Activated CD4-positive, alpha-beta memory T cell treated with anti-CD3 and anti-CD28 coated beads for 36 hours (primary cell): ENCODE measurements at regions not wholly inside any gene's neighbourhood (a gene's known extent, or its start where the extent isn't known, plus 50 kb on each side); places are given as distances from the start of the nearest gene placed in this dataset.

Source experiments
- CTCF ChIA-PET: fragments of 350-600 bp; sonication (Branson Sonifier 250); formaldehyde crosslinking; loops from one replicate; lab custom pipeline; 2021; ENCODE audit warnings: antibody characterized with exemption, inconsistent platforms; lab: Charles Lee
- POLR2A ChIA-PET: fragments of 350-600 bp; sonication (Branson Sonifier 250); formaldehyde crosslinking; loops from one replicate; lab custom pipeline; 2021; ENCODE audit warnings: antibody characterized with exemption; lab: Charles Lee
- DNase-seq: peaks from one replicate; pipeline ENCODE4 v3.0.0-alpha.2; 2020
- H3K27ac Mint-ChIP-seq: one replicate; pipeline ENCODE4 v1.8.0; 2021; ENCODE audit warnings: mixed read lengths
- H3K27me3 Mint-ChIP-seq: one replicate; pipeline ENCODE4 v1.8.0; 2021; ENCODE audit warnings: mixed read lengths
- H3K36me3 Mint-ChIP-seq: one replicate; pipeline ENCODE4 v1.8.0; 2021; ENCODE audit warnings: mixed read lengths
- H3K4me1 Mint-ChIP-seq: one replicate; pipeline ENCODE4 v1.8.0; 2021; ENCODE audit warnings: low read depth, mixed read lengths
- H3K4me3 Mint-ChIP-seq: one replicate; pipeline ENCODE4 v1.8.0; 2021; ENCODE audit warnings: mild to moderate bottlenecking, mixed read lengths
- H3K9me3 Mint-ChIP-seq: one replicate; pipeline ENCODE4 v1.8.0; 2021; ENCODE audit warnings: mixed read lengths
- intact Hi-C: fragments of 100-400 bp; cut with micrococcal nuclease; formaldehyde crosslinking; loops from one replicate; pipeline ENCODE4 v1.15.1; 2023

DNA sequence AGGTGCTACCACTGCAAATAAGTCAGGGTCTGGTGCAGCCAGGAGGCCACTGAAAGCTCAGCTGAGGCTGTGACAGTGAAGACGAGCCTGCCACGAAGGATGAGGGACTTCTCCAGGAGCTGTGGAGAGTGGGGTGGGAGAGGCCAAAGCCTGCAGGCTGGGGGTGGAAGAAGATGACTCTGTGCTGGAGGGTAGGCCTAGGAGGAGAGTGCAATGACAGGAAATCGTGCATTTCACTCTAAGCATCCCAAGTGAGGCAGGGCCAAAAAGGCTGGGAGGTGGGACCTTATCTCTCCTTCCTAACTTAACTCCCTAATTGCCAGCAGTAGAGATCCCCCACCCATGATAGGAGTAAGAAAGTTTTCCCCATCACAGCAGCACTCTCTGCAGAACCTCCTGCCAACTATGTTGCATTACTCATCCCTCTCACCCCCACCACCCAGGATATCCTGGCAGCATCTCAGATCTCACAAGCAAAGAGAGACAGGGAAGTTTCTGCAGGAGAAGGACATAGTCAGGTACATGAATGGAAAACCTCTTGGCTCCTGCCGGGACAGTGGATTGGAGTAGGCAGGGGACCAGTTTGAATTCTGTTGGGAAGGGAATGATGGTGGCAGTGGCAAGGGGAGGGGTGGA lies 466.2 kb downstream of the CDH26 start:
- Mint-ChIP-seq H3K36me3 (no peaks in the 10 kb centered on the region), H3K27ac (no peak overlapping the region), H3K4me3 (no peak overlapping the region), H3K4me1 (no peaks in the 10 kb centered on the region), H3K27me3 (peaks cover 1% of the 10 kb centered on the region), H3K9me3 (no peaks in the 10 kb centered on the region)
- ChIA-PET CTCF (no interaction called here), POLR2A (no interaction called here)
- no peak for DNase-seq
- intact Hi-C loops = no loop called here

DNA sequence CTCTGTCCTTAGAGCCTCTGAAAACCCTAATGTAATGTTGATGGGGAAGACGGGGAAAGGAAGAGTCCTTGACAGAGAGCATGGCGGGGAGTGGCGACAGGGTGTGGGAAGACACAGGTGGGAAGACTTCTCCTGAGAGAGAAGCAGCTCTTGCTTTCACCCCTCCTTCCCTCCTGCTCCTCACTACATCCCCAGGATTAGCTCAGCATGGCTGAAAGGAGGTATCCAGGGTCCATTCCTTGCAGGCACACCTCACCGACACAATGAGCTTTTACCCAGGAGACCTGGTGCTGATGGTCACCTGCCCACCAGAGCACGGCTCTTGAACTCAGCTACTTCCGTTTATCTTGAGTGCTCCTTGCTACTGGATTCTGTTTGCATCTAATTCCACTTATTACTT lies 469.3 kb downstream of the CDH26 start:
- Mint-ChIP-seq H3K27me3 (peaks cover 1% of the 10 kb centered on the region), H3K4me1 (no peaks in the 10 kb centered on the region), H3K9me3 (no peaks in the 10 kb centered on the region), H3K36me3 (no peaks in the 10 kb centered on the region), H3K27ac (no peak overlapping the region), H3K4me3 (no peak overlapping the region)
- ChIA-PET CTCF (no interaction called here), POLR2A (no interaction called here)
- intact Hi-C loops = no loop called here
- no peak for DNase-seq

- CTCF ChIA-PET = no interaction called here
- no peak overlapping the region for H3K27ac Mint-ChIP-seq
- no peak for DNase-seq
Measured at GRCh38 chr20:60428651-60429050, 470.4 kb downstream of the CDH26 start.

GRCh38 chr20:60430516-60431001 lies 472.3 kb downstream of the CDH26 start:
- ChIA-PET CTCF (no interaction called here), POLR2A (no interaction called here)
- H3K9me3 Mint-ChIP-seq = no peaks in the 10 kb centered on the region
- no peak overlapping the region for H3K4me3 Mint-ChIP-seq
- H3K36me3 Mint-ChIP-seq = no peaks in the 10 kb centered on the region
- DNase-seq = no peak
- no peak overlapping the region for H3K27ac Mint-ChIP-seq
- intact Hi-C loops = no loop called here
- H3K27me3 Mint-ChIP-seq = peaks cover 1% of the 10 kb centered on the region
- no peaks in the 10 kb centered on the region for H3K4me1 Mint-ChIP-seq

More at GRCh38 chr20:60428651-60429050, 470.4 kb downstream of the CDH26 start:
- H3K9me3 Mint-ChIP-seq = no peaks in the 10 kb centered on the region
- no peak overlapping the region for H3K4me3 Mint-ChIP-seq
- POLR2A ChIA-PET = no interaction called here
- no peaks in the 10 kb centered on the region for H3K4me1 Mint-ChIP-seq
- H3K36me3 Mint-ChIP-seq = no peaks in the 10 kb centered on the region
- H3K27me3 Mint-ChIP-seq = peaks cover 1% of the 10 kb centered on the region
- intact Hi-C loops = no loop called here

DNA sequence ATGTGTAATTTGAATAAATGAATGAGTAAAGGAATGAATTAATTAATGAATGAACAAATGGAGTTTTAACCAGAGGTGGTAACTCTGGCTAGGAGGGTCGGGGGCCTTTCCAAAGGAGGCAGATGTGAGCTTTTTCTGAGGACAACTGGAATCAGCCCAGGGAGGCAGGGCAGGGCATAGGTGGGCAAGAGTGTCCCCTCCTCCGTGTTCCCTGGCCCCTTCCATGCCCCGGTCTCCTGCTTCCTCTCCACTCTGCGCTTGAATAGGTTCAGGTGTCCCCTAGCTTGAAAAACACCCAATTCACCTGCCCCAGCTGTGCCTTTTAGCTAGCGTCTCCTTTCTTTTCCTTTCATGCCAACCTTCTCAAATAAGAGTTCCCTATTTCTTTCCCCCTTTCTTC lies 473.1 kb downstream of the CDH26 start:
- no peaks in the 10 kb centered on the region for H3K4me1 Mint-ChIP-seq
- intact Hi-C loops = no loop called here
- H3K27ac Mint-ChIP-seq = no peak overlapping the region
- ChIA-PET POLR2A (no interaction called here), CTCF (no interaction called here)
- no peak overlapping the region for H3K4me3 Mint-ChIP-seq
- no peaks in the 10 kb centered on the region for H3K36me3 Mint-ChIP-seq
- H3K9me3 Mint-ChIP-seq = no peaks in the 10 kb centered on the region
- no peak for DNase-seq
- no peaks in the 10 kb centered on the region for H3K27me3 Mint-ChIP-seq

DNA sequence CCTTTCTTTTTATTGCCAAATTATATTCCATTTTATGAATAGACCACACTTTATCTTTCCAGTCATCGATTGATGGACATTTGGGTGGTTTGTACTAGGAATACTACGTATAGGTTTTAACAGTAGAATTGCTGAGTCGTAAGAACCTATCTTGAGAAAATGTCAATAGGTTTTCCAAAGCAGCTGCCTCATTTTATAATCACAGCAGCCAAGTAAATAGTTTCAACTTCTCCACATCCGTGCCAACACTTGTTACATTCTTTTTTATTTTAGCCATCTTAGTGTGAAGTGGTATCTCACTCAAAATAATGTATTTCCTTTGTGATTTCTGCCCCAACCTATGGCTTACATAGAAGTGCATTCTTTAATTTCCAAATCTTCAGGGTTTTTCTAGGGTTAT lies 479.2 kb downstream of the CDH26 start:
- DNase-seq = no peak
- Mint-ChIP-seq H3K9me3 (peaks cover 8% of the 10 kb centered on the region), H3K36me3 (no peaks in the 10 kb centered on the region), H3K27ac (no peak overlapping the region), H3K4me1 (no peaks in the 10 kb centered on the region), H3K27me3 (no peaks in the 10 kb centered on the region), H3K4me3 (no peak overlapping the region)
- POLR2A ChIA-PET = no interaction called here
- CTCF ChIA-PET = no interaction called here
- intact Hi-C loops = no loop called here

DNA sequence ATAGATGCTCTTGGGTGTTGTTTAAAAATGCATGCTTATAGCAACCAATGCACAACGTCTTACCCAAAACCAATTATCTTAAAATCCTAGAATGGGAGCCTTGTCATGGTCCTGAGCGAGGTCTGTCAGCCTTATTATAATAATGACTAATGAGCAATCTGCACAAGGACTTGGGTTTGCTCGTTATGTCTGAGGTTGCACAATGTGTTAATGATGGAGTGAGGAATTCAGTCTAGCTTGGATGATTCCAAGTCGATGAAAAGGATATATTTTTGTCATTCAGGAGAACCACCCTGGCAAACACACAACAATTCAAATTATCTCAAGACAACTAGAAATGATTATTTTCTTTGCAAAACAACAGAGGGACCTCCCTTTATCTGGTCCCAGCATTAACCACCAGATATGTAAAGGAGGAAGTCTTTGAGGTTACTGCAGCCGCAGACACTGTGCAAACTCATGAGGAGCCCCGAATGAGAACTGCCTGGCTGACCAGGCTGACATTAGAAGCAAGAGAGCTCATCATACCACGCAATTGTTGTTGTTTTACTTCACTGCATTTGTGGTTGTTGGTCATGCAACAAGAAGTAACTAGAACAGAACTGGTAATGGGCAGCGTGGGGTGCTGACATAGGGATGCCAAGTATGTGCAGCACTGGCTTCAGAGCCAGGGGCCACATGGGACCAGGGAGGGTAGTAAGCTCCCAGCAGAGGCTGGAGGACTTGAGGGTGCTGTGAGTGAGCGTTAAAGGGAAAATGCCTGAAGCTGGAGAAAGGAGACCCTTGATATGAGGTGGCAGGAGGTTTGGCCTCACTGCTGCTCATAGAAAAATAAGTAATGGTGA lies 488.3 kb downstream of the CDH26 start:
- ChIA-PET POLR2A (no interaction called here), CTCF (no interaction called here)
- Mint-ChIP-seq H3K27me3 (peaks cover 6% of the 10 kb centered on the region), H3K36me3 (no peaks in the 10 kb centered on the region), H3K4me1 (peaks cover 3% of the 10 kb centered on the region), H3K4me3 (no peak overlapping the region), H3K27ac (no peak overlapping the region), H3K9me3 (no peaks in the 10 kb centered on the region)
- intact Hi-C loops = no loop called here
- no peak for DNase-seq

GRCh38 chr20:60447703-60448102 lies 489.5 kb downstream of the CDH26 start:
- ChIA-PET POLR2A (no interaction called here), CTCF (no interaction called here)
- Mint-ChIP-seq H3K27ac (no peak overlapping the region), H3K36me3 (no peaks in the 10 kb centered on the region), H3K9me3 (no peaks in the 10 kb centered on the region), H3K4me3 (no peak overlapping the region), H3K27me3 (peaks cover 6% of the 10 kb centered on the region), H3K4me1 (peaks cover 3% of the 10 kb centered on the region)
- intact Hi-C loops = no loop called here
- DNase-seq = no peak

- Mint-ChIP-seq H3K9me3 (no peaks in the 10 kb centered on the region), H3K27ac (no peak overlapping the region), H3K4me1 (no peaks in the 10 kb centered on the region), H3K36me3 (no peaks in the 10 kb centered on the region), H3K4me3 (no peak overlapping the region), H3K27me3 (peaks cover 3% of the 10 kb centered on the region)
- DNase-seq = no peak
- intact Hi-C loops = no loop called here
- POLR2A ChIA-PET = no interaction called here
- CTCF ChIA-PET = no interaction called here
Measured at GRCh38 chr20:60453388-60454246, 495.4 kb downstream of the CDH26 start.

DNA sequence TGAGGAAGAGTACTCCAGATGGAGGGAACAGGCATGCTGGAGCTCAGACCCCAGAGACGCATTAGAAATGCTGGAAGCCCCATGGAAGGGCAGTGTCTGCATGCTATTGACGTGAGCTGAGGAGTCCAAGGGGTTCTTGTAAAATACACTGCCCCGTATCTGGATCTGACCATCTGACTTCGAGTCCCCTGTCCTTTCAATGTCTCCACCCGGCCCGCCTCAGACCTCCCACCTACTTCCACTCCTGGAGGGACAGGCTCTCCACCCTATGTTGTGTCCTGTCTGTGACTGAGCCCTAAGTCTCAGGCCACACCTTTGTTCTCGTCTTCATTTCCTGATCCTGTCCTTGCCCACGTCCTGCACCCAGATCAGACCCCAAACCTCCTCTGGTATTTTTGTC lies 496.3 kb downstream of the CDH26 start:
- no peak overlapping the region for H3K4me3 Mint-ChIP-seq

GRCh38 chr20:60455272-60455671 lies 497.0 kb downstream of the CDH26 start:
- DNase-seq = no peak
- Mint-ChIP-seq H3K4me3 (no peak overlapping the region), H3K36me3 (no peaks in the 10 kb centered on the region), H3K27ac (no peak overlapping the region), H3K4me1 (no peaks in the 10 kb centered on the region), H3K27me3 (peaks cover 3% of the 10 kb centered on the region), H3K9me3 (peaks cover 2% of the 10 kb centered on the region)
- intact Hi-C loops = no loop called here
- ChIA-PET POLR2A (no interaction called here), CTCF (no interaction called here)

More for the DNA sequence above, 496.3 kb downstream of the CDH26 start:
- ChIA-PET CTCF (no interaction called here), POLR2A (no interaction called here)
- no peaks in the 10 kb centered on the region for H3K4me1 Mint-ChIP-seq
- H3K9me3 Mint-ChIP-seq = no peaks in the 10 kb centered on the region
- no peak for DNase-seq
- H3K27ac Mint-ChIP-seq = no peak overlapping the region
- no peaks in the 10 kb centered on the region for H3K36me3 Mint-ChIP-seq
- intact Hi-C loops = no loop called here
- peaks cover 3% of the 10 kb centered on the region for H3K27me3 Mint-ChIP-seq

GRCh38 chr20:60459212-60459611 lies 501.0 kb downstream of the CDH26 start:
- H3K4me1 Mint-ChIP-seq = no peaks in the 10 kb centered on the region
- POLR2A ChIA-PET = no interaction called here
- H3K36me3 Mint-ChIP-seq = no peaks in the 10 kb centered on the region
- intact Hi-C loops = no loop called here
- no peak for DNase-seq
- H3K9me3 Mint-ChIP-seq = peaks cover 2% of the 10 kb centered on the region
- peaks cover 3% of the 10 kb centered on the region for H3K27me3 Mint-ChIP-seq
- no peak overlapping the region for H3K27ac Mint-ChIP-seq
- CTCF ChIA-PET = no interaction called here
- H3K4me3 Mint-ChIP-seq = no peak overlapping the region
